ENCODE measurements at regions not wholly inside any gene's neighbourhood (a gene's known extent, or its start where the extent isn't known, plus 50 kb on each side); places are given as distances from the start of the nearest gene placed in this dataset.

DNA sequence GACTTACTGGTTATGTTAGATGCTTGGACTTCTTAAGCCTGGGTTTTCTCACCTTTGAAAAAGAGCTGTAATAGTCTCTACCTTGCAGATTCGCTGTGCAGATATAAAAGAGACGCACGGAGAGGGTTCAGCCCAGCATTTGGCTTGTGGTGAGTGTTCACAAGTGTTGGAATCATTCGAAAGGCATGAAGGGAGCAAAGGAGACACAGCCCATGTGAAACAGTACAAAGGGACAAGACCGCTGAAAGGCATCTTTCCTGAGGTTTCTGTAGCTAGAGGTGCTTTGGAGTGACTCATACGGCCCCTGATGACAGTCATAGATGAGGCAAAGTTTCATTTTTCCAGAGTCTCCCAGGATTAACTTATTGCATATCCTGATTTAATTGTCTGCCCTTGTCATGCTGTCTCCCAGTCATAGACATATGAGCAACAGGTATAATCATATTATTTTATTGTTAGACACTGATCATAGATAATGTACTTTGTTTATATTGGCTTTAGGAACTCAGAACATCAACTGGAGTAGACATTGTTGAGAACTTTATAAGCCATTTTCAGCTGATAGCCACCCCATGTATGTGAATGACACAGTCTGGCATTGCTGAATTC is 171.1 kb downstream of the ADRA2A start:
- H3K27ac ChIP-seq, result no peak overlapping the region
- no peaks in the 10 kb centered on the region for H3K4me1 ChIP-seq (replicated peaks in 1 of 2)
- H3K4me3 ChIP-seq, result no peak overlapping the region
- intact Hi-C loops (cut with DNase I), result no loop called here
- TF ChIP-seq, protein P1, sequence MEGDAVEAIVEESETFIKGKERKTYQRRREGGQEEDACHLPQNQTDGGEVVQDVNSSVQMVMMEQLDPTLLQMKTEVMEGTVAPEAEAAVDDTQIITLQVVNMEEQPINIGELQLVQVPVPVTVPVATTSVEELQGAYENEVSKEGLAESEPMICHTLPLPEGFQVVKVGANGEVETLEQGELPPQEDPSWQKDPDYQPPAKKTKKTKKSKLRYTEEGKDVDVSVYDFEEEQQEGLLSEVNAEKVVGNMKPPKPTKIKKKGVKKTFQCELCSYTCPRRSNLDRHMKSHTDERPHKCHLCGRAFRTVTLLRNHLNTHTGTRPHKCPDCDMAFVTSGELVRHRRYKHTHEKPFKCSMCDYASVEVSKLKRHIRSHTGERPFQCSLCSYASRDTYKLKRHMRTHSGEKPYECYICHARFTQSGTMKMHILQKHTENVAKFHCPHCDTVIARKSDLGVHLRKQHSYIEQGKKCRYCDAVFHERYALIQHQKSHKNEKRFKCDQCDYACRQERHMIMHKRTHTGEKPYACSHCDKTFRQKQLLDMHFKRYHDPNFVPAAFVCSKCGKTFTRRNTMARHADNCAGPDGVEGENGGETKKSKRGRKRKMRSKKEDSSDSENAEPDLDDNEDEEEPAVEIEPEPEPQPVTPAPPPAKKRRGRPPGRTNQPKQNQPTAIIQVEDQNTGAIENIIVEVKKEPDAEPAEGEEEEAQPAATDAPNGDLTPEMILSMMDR (IDR thresholded peaks at IDR 0.05), result no peak
- TF ChIP-seq POLR2A (IDR thresholded peaks at IDR 0.05), result no peak
- DNase-seq, result no peak
- no peaks in the 10 kb centered on the region for H3K9me3 ChIP-seq (replicated peaks in 1 of 3)
- H3K36me3 ChIP-seq (replicated peaks in 1 of 2), result no peaks in the 10 kb centered on the region
- H3K27me3 ChIP-seq, result no peaks in the 10 kb centered on the region
- WGBS, 4 donors, result 76 to 84% (median 81%) methylated on average over 6 of the region's 6 CpGs

DNA sequence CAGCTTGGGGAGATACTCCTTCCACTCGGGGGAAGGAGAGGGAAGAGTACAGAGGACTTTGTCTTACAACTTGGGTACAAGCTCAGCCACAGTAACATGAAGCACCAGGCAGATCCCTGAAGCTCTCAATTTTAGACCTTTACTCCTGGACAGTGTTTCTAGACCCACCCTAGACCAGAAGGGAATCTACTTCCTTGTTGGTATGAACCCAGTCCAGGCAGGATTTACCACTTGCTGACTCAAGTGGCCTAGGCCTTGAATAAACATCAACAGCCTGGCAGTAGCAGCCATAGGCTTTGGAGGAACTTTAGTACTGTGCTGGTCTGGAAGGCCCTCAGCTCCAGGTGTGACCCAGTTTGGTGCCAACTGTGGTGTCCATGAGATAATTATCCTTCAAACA is 173.1 kb downstream of the ADRA2A start:
- no peaks in the 10 kb centered on the region for H3K4me1 ChIP-seq (replicated peaks in 1 of 2)
- H3K4me3 ChIP-seq, result no peak overlapping the region
- DNase-seq, result no peak
- H3K9me3 ChIP-seq (replicated peaks in 1 of 3), result no peaks in the 10 kb centered on the region
- intact Hi-C loops (cut with DNase I), result no loop called here
- TF ChIP-seq POLR2A (IDR thresholded peaks at IDR 0.05), result no peak
- TF ChIP-seq, protein P1 (IDR thresholded peaks at IDR 0.05), result no peak
- no peak overlapping the region for H3K27ac ChIP-seq
- WGBS, 4 donors, result 60 to 78% (median 71%) methylated on average over 1 of the region's 1 CpG
- no peaks in the 10 kb centered on the region for H3K27me3 ChIP-seq
- H3K36me3 ChIP-seq (replicated peaks in 1 of 2), result no peaks in the 10 kb centered on the region

DNA sequence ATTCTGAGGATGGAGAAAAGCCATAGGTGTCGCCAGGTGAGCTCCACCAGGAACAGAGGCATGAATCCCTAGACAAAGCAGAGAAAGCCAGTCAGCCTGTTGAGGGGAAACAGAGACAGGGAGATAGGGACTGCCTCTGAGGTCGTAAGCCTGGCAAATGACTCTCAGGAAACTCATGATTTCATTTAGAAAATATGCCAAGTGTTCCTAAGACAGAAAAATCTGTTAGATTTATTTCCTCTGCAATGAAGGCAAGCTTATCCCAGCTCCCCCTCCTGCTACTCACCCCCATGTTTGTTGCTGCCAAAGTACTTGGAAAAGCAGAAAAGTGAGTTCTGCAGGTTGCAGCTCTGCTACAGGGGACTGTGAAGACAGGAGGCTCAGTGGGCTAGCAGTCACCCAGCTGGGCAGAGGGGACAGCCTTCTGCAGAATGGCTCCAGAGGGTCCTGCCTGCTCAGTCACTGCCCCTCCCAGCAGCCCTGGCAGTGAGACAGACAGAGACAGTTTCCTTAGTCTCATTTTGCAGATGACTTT is 184.3 kb downstream of the ADRA2A start:
- H3K36me3 ChIP-seq (replicated peaks in 1 of 2), result no peaks in the 10 kb centered on the region
- 39 to 57% (median 50%) methylated on average over 2 of the region's 2 CpGs for WGBS, 4 donors
- no peaks in the 10 kb centered on the region for H3K9me3 ChIP-seq (replicated peaks in 1 of 3)
- no peak overlapping the region for H3K27ac ChIP-seq
- no peaks in the 10 kb centered on the region for H3K27me3 ChIP-seq
- H3K4me1 ChIP-seq (replicated peaks in 1 of 2), result no peaks in the 10 kb centered on the region
- H3K4me3 ChIP-seq, result no peak overlapping the region
- intact Hi-C loops (cut with DNase I), result no loop called here
- no peak for DNase-seq
- no peak for TF ChIP-seq POLR2A (IDR thresholded peaks at IDR 0.05)
- TF ChIP-seq, protein P1 (IDR thresholded peaks at IDR 0.05), result no peak

DNA sequence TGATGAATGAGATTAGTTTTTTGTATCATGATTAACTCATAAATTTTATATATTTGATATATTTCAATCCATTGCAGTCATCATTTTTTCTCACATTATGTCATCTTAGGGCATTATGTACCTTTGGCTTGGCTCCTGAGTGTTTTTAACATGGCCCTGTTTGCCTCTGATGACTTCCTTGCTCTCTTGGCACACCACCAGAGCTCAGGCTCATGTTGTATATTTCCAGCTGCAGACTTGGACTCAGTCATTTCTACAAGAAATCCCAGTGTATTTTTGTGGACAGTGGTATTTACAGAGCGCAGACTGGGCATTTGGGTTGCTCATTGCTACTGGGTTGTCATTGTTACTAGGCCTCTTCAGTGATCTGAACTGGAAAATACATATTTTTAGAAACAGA is 188.5 kb downstream of the ADRA2A start:
- intact Hi-C loops (cut with DNase I), result no loop called here
- no peak overlapping the region for H3K27ac ChIP-seq
- H3K27me3 ChIP-seq, result no peaks in the 10 kb centered on the region
- DNase-seq, result no peak
- TF ChIP-seq, protein P1 (IDR thresholded peaks at IDR 0.05), result no peak
- TF ChIP-seq POLR2A (IDR thresholded peaks at IDR 0.05), result no peak
- H3K4me1 ChIP-seq (replicated peaks in 1 of 2), result no peaks in the 10 kb centered on the region
- H3K4me3 ChIP-seq, result no peak overlapping the region
- H3K36me3 ChIP-seq (replicated peaks in 1 of 2), result no peaks in the 10 kb centered on the region
- no peaks in the 10 kb centered on the region for H3K9me3 ChIP-seq (replicated peaks in 1 of 3)
- WGBS, 4 donors, result 83 to 90% (median 87%) methylated on average over 1 of the region's 1 CpG
